GM20000 (cell line): ENCODE measurements at regions not wholly inside any gene's neighbourhood (a gene's known extent, or its start where the extent isn't known, plus 50 kb on each side); places are given as distances from the start of the nearest gene placed in this dataset.

ENCODE experiments used
- DNase-seq: peaks from one replicate; pipeline ENCODE4 v3.0.0; 2012; ENCODE audit warnings: low spot score
- TF ChIP-seq, protein P1 (sequence below): IDR thresholded peaks from 2 replicates; pipeline ENCODE4 v1.5.1; 2012; ENCODE audit warnings: mild to moderate bottlenecking, control low read depth; ENCODE audit errors: extremely low read depth, missing control alignments

GRCh38 chr6:147080225-147080624, 124.0 kb upstream of the STXBP5 start:
- no peak for DNase-seq
- TF ChIP-seq, protein P1, sequence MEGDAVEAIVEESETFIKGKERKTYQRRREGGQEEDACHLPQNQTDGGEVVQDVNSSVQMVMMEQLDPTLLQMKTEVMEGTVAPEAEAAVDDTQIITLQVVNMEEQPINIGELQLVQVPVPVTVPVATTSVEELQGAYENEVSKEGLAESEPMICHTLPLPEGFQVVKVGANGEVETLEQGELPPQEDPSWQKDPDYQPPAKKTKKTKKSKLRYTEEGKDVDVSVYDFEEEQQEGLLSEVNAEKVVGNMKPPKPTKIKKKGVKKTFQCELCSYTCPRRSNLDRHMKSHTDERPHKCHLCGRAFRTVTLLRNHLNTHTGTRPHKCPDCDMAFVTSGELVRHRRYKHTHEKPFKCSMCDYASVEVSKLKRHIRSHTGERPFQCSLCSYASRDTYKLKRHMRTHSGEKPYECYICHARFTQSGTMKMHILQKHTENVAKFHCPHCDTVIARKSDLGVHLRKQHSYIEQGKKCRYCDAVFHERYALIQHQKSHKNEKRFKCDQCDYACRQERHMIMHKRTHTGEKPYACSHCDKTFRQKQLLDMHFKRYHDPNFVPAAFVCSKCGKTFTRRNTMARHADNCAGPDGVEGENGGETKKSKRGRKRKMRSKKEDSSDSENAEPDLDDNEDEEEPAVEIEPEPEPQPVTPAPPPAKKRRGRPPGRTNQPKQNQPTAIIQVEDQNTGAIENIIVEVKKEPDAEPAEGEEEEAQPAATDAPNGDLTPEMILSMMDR = no peak

DNA sequence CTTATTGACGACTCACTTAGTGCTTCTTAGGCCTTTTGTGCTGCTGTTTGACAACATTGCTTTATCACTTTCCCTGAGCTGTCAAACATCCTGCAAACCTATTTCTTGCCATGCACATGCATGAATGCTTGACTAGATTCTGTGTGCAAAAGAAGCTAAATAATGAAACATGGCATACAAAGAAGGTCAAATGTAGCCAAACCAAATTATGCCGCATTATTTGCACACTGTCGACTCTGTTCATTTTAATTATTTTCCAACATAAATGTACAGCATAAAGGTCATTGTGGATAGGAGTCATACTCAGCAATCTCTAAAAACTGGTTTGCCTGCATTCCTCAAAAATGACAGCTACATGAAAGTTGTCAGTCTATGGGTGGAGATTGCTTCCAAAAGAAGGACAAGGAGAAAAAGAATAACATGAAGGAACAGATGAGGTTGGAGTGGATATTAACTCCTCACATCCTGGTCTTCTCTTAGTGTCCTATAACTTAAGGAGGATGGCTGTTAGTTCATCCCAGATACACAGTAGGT, 123.1 kb upstream of the STXBP5 start:
- no peak for DNase-seq
- TF ChIP-seq, protein P1 = no peak

DNA sequence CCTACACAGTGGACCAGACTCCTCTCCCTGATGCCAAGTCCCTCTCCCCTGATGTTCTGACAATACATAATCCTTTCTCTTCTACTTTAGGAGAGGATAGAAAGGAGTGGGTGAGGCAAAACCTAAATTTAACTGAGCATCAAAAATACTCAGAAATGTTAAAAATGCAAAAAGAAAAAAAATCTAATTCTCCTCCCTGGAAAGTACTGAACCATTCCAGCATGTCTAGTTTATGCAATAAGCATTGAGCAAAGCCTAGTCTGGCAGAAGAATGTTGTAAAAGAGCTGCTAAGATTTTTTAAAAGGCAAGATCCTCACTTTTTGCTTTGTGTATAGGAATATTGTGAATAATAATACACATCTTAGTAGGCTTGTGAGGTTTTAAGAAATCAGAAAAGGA, 116.6 kb upstream of the STXBP5 start:
- no peak for DNase-seq
- TF ChIP-seq, protein P1 = no peak

- TF ChIP-seq, protein P1 = no peak
- no peak for DNase-seq
These were observed 115.4 kb upstream of the STXBP5 start for GRCh38 chr6:147088861-147089260.

DNA sequence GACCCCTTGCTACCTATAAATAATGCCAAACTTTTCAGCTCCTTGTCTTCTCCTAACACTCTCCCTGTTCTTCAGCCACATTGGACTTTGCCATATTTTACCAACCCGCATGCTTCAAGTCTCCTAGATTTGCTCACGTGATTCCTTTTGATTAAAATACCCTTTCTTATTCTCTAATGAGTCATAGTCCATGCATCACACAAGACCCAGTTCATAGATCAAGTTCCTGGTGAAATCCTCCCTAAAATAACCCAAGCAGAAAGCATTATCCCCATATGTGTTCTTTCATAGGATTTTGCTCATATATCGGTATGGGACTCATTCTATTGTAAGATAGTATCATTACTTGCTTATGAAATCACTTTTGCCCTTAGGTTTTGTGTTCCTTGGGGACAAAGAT, 108.9 kb upstream of the STXBP5 start:
- TF ChIP-seq, protein P1 = no peak
- DNase-seq = no peak

GRCh38 chr6:147099974-147100373, 104.2 kb upstream of the STXBP5 start:
- no peak for DNase-seq
- TF ChIP-seq, protein P1 = no peak

DNA sequence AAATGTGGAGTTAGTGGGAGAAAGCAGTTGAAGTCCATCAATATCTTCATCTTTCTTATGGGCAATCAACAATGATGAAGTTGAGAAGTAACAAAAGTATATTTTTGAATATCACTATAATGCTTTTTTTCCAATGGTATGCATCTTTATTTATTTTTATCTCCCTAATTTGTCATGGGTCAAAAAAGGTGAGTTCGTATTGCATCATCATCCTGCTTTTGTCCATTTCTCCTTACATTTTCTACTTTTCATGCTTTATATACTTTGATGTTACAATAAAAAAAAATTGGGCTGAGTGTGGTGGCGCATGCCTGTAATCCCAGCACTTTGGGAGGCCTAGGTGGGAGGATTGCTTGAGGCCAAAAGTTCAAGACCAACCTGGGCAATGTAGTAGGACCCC, 101.2 kb upstream of the STXBP5 start:
- DNase-seq = no peak
- TF ChIP-seq, protein P1 = no peak
